CD14-positive monocyte (primary cell): ENCODE measurements at regions not wholly inside any gene's neighbourhood (a gene's known extent, or its start where the extent isn't known, plus 50 kb on each side); places are given as distances from the start of the nearest gene placed in this dataset.

Experiments
- DNase-seq, 3 donors: peaks; one replicate each; pipeline ENCODE4 v3.0.0-alpha.2; 2011 to 2022
- H2AFZ ChIP-seq: 2 replicates; pipeline ENCODE4 v1.6.0; 2012; ENCODE audit warnings: mild to moderate bottlenecking, low read depth, low read length, inconsistent platforms; ENCODE audit not compliant: insufficient read depth, poor library complexity, severe bottlenecking
- H3K27ac ChIP-seq, 2 donors: 1 replicate in 1 of 2; 2 replicates in 1 of 2; pipeline ENCODE4 v1.5.1; 2012 to 2013; ENCODE audit warnings: low read length in 2 of 2, control low read depth in 1 of 2, inconsistent platforms in 1 of 2, low read depth in 1 of 2, mild to moderate bottlenecking in 1 of 2
- H3K27me3 ChIP-seq, 2 donors: one replicate each; pipeline versions ENCODE4 v1.6.0 to v1.6.1; 2011 to 2013; ENCODE audit warnings: low read length in 2 of 2; ENCODE audit not compliant: control insufficient read depth in 2 of 2, insufficient read depth in 2 of 2
- H3K36me3 ChIP-seq, 2 donors: replicated peaks in 1 of 2; 1 replicate in 1 of 2; 2 replicates in 1 of 2; pipeline versions ENCODE4 v1.5.1 to v1.6.1; 2012 to 2013; ENCODE audit warnings: low read length in 2 of 2, control low read depth in 1 of 2, inconsistent platforms in 1 of 2, mild to moderate bottlenecking in 1 of 2; ENCODE audit not compliant: insufficient read depth in 2 of 2, control insufficient read depth in 1 of 2
- H3K4me1 ChIP-seq, 2 donors: 1 replicate in 1 of 2; 2 replicates in 1 of 2; pipeline versions ENCODE4 v1.5.1 to v1.6.1; 2012 to 2013; ENCODE audit warnings: low read length in 2 of 2, control low read depth in 1 of 2, inconsistent platforms in 1 of 2, mild to moderate bottlenecking in 1 of 2, moderate library complexity in 1 of 2; ENCODE audit not compliant: insufficient read depth in 2 of 2, control insufficient read depth in 1 of 2
- H3K4me2 ChIP-seq: replicated peaks from 2 replicates; pipeline ENCODE3; 2012; ENCODE audit warnings: low read length, moderate library complexity, mild to moderate bottlenecking; ENCODE audit not compliant: poor library complexity, severe bottlenecking; ENCODE audit errors: extremely low read depth
- H3K4me3 ChIP-seq, 3 experiments: fragments of 200-600 bp in 1 of 3; sonication (generic) in 1 of 3; replicated peaks in 1 of 3; 1 replicate in 2 of 3; 2 replicates in 1 of 3; pipeline ENCODE4 v1.5.1; 2011 to 2013; ENCODE audit warnings: low read length in 3 of 3, mild to moderate bottlenecking in 3 of 3, control low read depth in 2 of 3, low read depth in 2 of 3, inconsistent platforms in 1 of 3, moderate library complexity in 1 of 3
- H3K79me2 ChIP-seq: 2 replicates; pipeline ENCODE4 v1.6.0; 2012; ENCODE audit warnings: mild to moderate bottlenecking, control low read depth, inconsistent platforms, low read length, moderate library complexity; ENCODE audit not compliant: insufficient read depth
- H3K9ac ChIP-seq: 2 replicates; pipeline ENCODE4 v1.6.0; 2017; ENCODE audit warnings: low read length, mild to moderate bottlenecking; ENCODE audit not compliant: insufficient read depth, poor library complexity, severe bottlenecking
- H3K9me3 ChIP-seq, 2 donors: replicated peaks in 1 of 2; 1 replicate in 1 of 2; 2 replicates in 1 of 2; pipeline versions ENCODE4 v1.5.1 to v1.6.1; 2012 to 2013; ENCODE audit warnings: low read length in 2 of 2, control low read depth in 1 of 2; ENCODE audit not compliant: control insufficient read depth in 1 of 2, insufficient read depth in 1 of 2
- H4K20me1 ChIP-seq: 2 replicates; pipeline ENCODE4 v1.6.0; 2012; ENCODE audit warnings: mild to moderate bottlenecking, low read length, control low read depth, moderate library complexity; ENCODE audit not compliant: insufficient read depth
- H3K27ac Mint-ChIP-seq, 7 donors: one replicate each; pipeline ENCODE4 v1.8.0; 2020; ENCODE audit warnings: mild to moderate bottlenecking in 7 of 7, mixed read lengths in 7 of 7, moderate library complexity in 6 of 7, inconsistent platforms in 2 of 7
- H3K27me3 Mint-ChIP-seq, 3 donors: one replicate each; pipeline ENCODE4 v1.8.0; 2021 to 2022; ENCODE audit warnings: low read depth in 3 of 3, mild to moderate bottlenecking in 3 of 3, mixed read lengths in 3 of 3, moderate library complexity in 3 of 3, inconsistent platforms in 1 of 3
- H3K36me3 Mint-ChIP-seq, 2 donors: one replicate each; pipeline ENCODE4 v1.8.0; 2020; ENCODE audit warnings: mixed read lengths in 2 of 2, inconsistent platforms in 1 of 2, mild to moderate bottlenecking in 1 of 2
- H3K4me1 Mint-ChIP-seq: one replicate; pipeline ENCODE4 v1.8.0; 2020; ENCODE audit warnings: mild to moderate bottlenecking, mixed read lengths
- H3K4me3 Mint-ChIP-seq, 2 donors: one replicate each; pipeline ENCODE4 v1.8.0; 2020; ENCODE audit warnings: mild to moderate bottlenecking in 2 of 2, mixed read lengths in 2 of 2, moderate library complexity in 1 of 2
- H3K9me3 Mint-ChIP-seq, 7 donors: one replicate each; pipeline ENCODE4 v1.8.0; 2020 to 2022; ENCODE audit warnings: mixed read lengths in 7 of 7, mild to moderate bottlenecking in 6 of 7, moderate library complexity in 6 of 7, inconsistent platforms in 2 of 7
- CTCF ChIP-seq: fragments of 200-600 bp; IDR thresholded peaks from one replicate; pipeline ENCODE4 v1.8.0; 2022; ENCODE audit warnings: antibody characterized with exemption, mild to moderate bottlenecking
- WGBS: methylation state at CpG from one replicate; pipeline ENCODE4 v1.1.5; 2013; ENCODE audit warnings: missing lambda C conversion rate; ENCODE audit not compliant: insufficient coverage; 5-methylcytosine and 5-hydroxymethylcytosine counted together
- intact Hi-C, 2 donors: fragments of 100-400 bp; cut with micrococcal nuclease; formaldehyde crosslinking; loops; one replicate each; pipeline versions ENCODE4 v1.15.0 to v1.15.1; 2023

- H3K4me3 ChIP-seq: no peak overlapping the region
- no peak overlapping the region for H3K4me2 ChIP-seq
- no peak overlapping the region for H3K9ac ChIP-seq
- no peak overlapping the region for H2AFZ ChIP-seq
- H3K9me3 ChIP-seq: peaks cover 8 to 11% of the 10 kb centered on the region in 2 donors
- no peaks in the 10 kb centered on the region for H3K27me3 ChIP-seq
- Mint-ChIP-seq H3K4me3 (no peak overlapping the region), H3K27me3 (peaks cover 2 to 8% (median 5%) of the 10 kb centered on the region in 3 donors), H3K4me1 (peaks cover 10% of the 10 kb centered on the region), H3K9me3 (peaks cover 8 to 18% (median 11%) of the 10 kb centered on the region in 7 donors), H3K27ac (no peak overlapping the region), H3K36me3 (no peaks in the 10 kb centered on the region)
- H3K4me1 ChIP-seq: no peaks in the 10 kb centered on the region
- no peak overlapping the region for H3K27ac ChIP-seq
- no peaks in the 10 kb centered on the region for H4K20me1 ChIP-seq
- TF ChIP-seq CTCF: no peak
- H3K79me2 ChIP-seq: no peaks in the 10 kb centered on the region
- intact Hi-C loops: loop anchor here in 1 of 2 donors (10.0 kb wide), 1 partner anchor 121 kb away; no protein-coding TSS in a partner anchor
- no peaks in the 10 kb centered on the region for H3K36me3 ChIP-seq
- 69% methylated on average over 4 of the region's 5 CpGs for WGBS
- DNase-seq: no peak
Observed at GRCh38 chr12:111276146-111276545, 92.7 kb downstream of the PHETA1 start.

- Mint-ChIP-seq H3K4me1 (peaks cover 10% of the 10 kb centered on the region), H3K4me3 (no peak overlapping the region), H3K9me3 (peaks cover 0 to 10% (median 2%) of the 10 kb centered on the region in 7 donors), H3K36me3 (no peaks in the 10 kb centered on the region), H3K27ac (no peak overlapping the region), H3K27me3 (peaks cover 5 to 8% (median 5%) of the 10 kb centered on the region in 3 donors)
- DNase-seq: no peak
- intact Hi-C loops: loop anchor here in 1 of 2 donors (10.0 kb wide), 1 partner anchor 121 kb away; no protein-coding TSS in a partner anchor
- Histone ChIP-seq H3K36me3 (no peaks in the 10 kb centered on the region), H2AFZ (no peak overlapping the region), H3K4me3 (no peak overlapping the region), H3K79me2 (no peaks in the 10 kb centered on the region), H3K4me2 (no peak overlapping the region), H3K9me3 (peaks cover 0 to 3% of the 10 kb centered on the region in 2 donors), H3K4me1 (no peaks in the 10 kb centered on the region), H3K27ac (no peak overlapping the region), H3K9ac (no peak overlapping the region), H3K27me3 (no peaks in the 10 kb centered on the region), H4K20me1 (no peaks in the 10 kb centered on the region)
- 87% methylated on average over 10 of the region's 10 CpGs for WGBS
- TF ChIP-seq CTCF: no peak
Observed at GRCh38 chr12:111275308-111275707, 93.6 kb downstream of the PHETA1 start.
